ENCODE measurements at regions not wholly inside any gene's neighbourhood (a gene's known extent, or its start where the extent isn't known, plus 50 kb on each side); places are given as distances from the start of the nearest gene placed in this dataset.

DNA sequence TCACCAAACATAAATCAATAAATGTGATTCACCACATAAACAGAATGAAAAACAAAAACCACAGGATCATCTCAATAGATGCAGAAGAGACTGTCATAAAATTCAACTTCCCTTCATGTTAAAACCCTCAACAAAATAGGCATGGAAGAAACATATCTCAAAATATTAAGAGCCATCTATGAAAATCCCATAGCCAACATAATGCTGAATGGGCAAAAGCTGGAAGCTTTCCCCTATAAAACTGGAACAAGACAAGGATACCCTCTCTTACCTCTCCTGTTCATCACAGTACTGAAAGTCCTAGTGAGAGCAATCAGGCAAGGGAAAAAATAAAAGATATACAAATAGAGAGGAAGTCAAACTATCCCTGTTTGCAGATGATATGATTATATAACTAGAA is 806.1 kb upstream of the MIR17HG start:
- Histone ChIP-seq H2AFZ (ENCODE audit: low read depth, low read length) (no peak overlapping the region), H3K27me3 (ENCODE audit: control insufficient read depth in 2 of 2, insufficient read depth in 2 of 2, low read length in 2 of 2) (no peaks in the 10 kb centered on the region), H3K4me2 (ENCODE audit: insufficient read depth, low read length) (no peak overlapping the region), H3K4me3 (no peak overlapping the region), H3K9me3 (replicated peaks; ENCODE audit: control insufficient read depth, insufficient read depth, low read depth, low read length) (peaks cover 4% of the 10 kb centered on the region; the same call in 1 of the 2 replicates), H3K4me1 (replicated peaks in 1 of 2; ENCODE audit: control insufficient read depth in 2 of 2, insufficient read depth in 2 of 2, low read length in 2 of 2) (no peaks in the 10 kb centered on the region), H4K20me1 (replicated peaks; ENCODE audit: control insufficient read depth, insufficient read depth, low read length) (no peaks in the 10 kb centered on the region), H3K79me2 (ENCODE audit: control insufficient read depth, insufficient read depth, low read length) (no peaks in the 10 kb centered on the region), H3K9ac (ENCODE audit: insufficient read depth in 1 of 2, low read depth in 2 of 2, low read length in 2 of 2) (no peak overlapping the region), H3K9me1 (ENCODE audit: control insufficient read depth, insufficient read depth, low read length) (no peaks in the 10 kb centered on the region), H3K27ac (ENCODE audit: extremely low read depth, low read depth, low read length) (no peak overlapping the region), H3K36me3 (ENCODE audit: control insufficient read depth, insufficient read depth, low read length) (no peaks in the 10 kb centered on the region)
- in situ Hi-C loops (cut with MboI): no loop called here
- intact Hi-C loops (cut with micrococcal nuclease): loop anchor here (5.0 kb wide), 1 partner anchor 49 kb away; no protein-coding TSS in a partner anchor
- no peak for FAIRE-seq
- ChIA-PET CTCF (ENCODE audit: low intra/inter-chr PET ratio) (no interaction called here), POLR2A (no interaction called here)
- no peak for DNase-seq (ENCODE audit: extremely low read depth in 1 of 4, low spot score in 3 of 4)
- no peak for ATAC-seq
- BruUV-seq (replicated peaks): no TSS peak
- TF ChIP-seq C11orf30 (IDR thresholded peaks at IDR 0.05; ENCODE audit: low read depth) (peak; percentile 42; the same call in 1 of the 2 replicates), PPARD (CRISPR knock-in tag; IDR thresholded peaks at IDR 0.05) (no peak), NFIX (CRISPR knock-in tag; IDR thresholded peaks at IDR 0.05; ENCODE audit: low read depth) (no peak), ETV6 (IDR thresholded peaks at IDR 0.05; ENCODE audit: borderline replicate concordance in 1 of 2, low read depth in 2 of 2, low read length in 1 of 2) (no peak), ETV6 (CRISPR knock-in tag; IDR thresholded peaks at IDR 0.05; ENCODE audit: borderline replicate concordance) (no peak), ZSCAN32 (CRISPR knock-in tag; IDR thresholded peaks at IDR 0.05) (no peak), ARID2 (IDR thresholded peaks at IDR 0.05) (no peak), ZEB2 (IDR thresholded peaks at IDR 0.05) (no peak), TCF7 (IDR thresholded peaks at IDR 0.05; ENCODE audit: borderline replicate concordance) (no peak), CBX2 (IDR thresholded peaks at IDR 0.05; ENCODE audit: insufficient read depth, low read length, poor library complexity, severe bottlenecking) (no peak), NFIC (IDR thresholded peaks at IDR 0.05) (no peak), RFX1 (IDR thresholded peaks at IDR 0.05) (no peak), ZBTB8A (IDR thresholded peaks at IDR 0.05; ENCODE audit: partially characterized antibody) (no peak), ZNF197 (CRISPR knock-in tag; IDR thresholded peaks at IDR 0.05; ENCODE audit: low read depth) (no peak), MYNN (IDR thresholded peaks at IDR 0.05) (no peak), MYNN (CRISPR knock-in tag; IDR thresholded peaks at IDR 0.05) (no peak), ZNF445 (CRISPR knock-in tag; IDR thresholded peaks at IDR 0.05; ENCODE audit: low read depth) (no peak)
- TF ChIP-seq, protein P1, sequence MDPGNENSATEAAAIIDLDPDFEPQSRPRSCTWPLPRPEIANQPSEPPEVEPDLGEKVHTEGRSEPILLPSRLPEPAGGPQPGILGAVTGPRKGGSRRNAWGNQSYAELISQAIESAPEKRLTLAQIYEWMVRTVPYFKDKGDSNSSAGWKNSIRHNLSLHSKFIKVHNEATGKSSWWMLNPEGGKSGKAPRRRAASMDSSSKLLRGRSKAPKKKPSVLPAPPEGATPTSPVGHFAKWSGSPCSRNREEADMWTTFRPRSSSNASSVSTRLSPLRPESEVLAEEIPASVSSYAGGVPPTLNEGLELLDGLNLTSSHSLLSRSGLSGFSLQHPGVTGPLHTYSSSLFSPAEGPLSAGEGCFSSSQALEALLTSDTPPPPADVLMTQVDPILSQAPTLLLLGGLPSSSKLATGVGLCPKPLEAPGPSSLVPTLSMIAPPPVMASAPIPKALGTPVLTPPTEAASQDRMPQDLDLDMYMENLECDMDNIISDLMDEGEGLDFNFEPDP (CRISPR knock-in tag; IDR thresholded peaks at IDR 0.05): no peak
- TF ChIP-seq, protein P2, sequence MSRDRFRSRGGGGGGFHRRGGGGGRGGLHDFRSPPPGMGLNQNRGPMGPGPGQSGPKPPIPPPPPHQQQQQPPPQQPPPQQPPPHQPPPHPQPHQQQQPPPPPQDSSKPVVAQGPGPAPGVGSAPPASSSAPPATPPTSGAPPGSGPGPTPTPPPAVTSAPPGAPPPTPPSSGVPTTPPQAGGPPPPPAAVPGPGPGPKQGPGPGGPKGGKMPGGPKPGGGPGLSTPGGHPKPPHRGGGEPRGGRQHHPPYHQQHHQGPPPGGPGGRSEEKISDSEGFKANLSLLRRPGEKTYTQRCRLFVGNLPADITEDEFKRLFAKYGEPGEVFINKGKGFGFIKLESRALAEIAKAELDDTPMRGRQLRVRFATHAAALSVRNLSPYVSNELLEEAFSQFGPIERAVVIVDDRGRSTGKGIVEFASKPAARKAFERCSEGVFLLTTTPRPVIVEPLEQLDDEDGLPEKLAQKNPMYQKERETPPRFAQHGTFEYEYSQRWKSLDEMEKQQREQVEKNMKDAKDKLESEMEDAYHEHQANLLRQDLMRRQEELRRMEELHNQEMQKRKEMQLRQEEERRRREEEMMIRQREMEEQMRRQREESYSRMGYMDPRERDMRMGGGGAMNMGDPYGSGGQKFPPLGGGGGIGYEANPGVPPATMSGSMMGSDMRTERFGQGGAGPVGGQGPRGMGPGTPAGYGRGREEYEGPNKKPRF (IDR thresholded peaks at IDR 0.05; ENCODE audit: low read depth, low read length): no peak
- TF ChIP-seq, protein P3, sequence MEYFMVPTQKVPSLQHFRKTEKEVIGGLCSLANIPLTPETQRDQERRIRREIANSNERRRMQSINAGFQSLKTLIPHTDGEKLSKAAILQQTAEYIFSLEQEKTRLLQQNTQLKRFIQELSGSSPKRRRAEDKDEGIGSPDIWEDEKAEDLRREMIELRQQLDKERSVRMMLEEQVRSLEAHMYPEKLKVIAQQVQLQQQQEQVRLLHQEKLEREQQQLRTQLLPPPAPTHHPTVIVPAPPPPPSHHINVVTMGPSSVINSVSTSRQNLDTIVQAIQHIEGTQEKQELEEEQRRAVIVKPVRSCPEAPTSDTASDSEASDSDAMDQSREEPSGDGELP (CRISPR knock-in tag; IDR thresholded peaks at IDR 0.05; ENCODE audit: borderline replicate concordance): no peak

Measured in K562 (cell line).